Esophagus muscularis mucosa (tissue), 3 donors: ENCODE measurements at regions not wholly inside any gene's neighbourhood (a gene's known extent, or its start where the extent isn't known, plus 50 kb on each side); places are given as distances from the start of the nearest gene placed in this dataset.

ENCODE experiments used
- CTCF ChIP-seq, 3 experiments: fragments of 200-600 bp in 2 of 3; fragments of 450-650 bp in 1 of 3; sonication (generic) in 2 of 3; IDR thresholded peaks; one replicate each; pipeline ENCODE4 v1.5.1; 2017 to 2019; ENCODE audit warnings: antibody characterized with exemption in 3 of 3, mild to moderate bottlenecking in 2 of 3, moderate library complexity in 1 of 3
- POLR2A ChIP-seq: fragments of 450-650 bp; IDR thresholded peaks from one replicate; pipeline ENCODE4 v1.6.1; 2017; ENCODE audit warnings: antibody characterized with exemption, moderate library complexity, mild to moderate bottlenecking, low read depth
- POLR2AphosphoS5 ChIP-seq, 2 donors: sonication (generic); formaldehyde crosslinking; IDR thresholded peaks; one replicate each; pipeline ENCODE4 v1.6.1; 2017; ENCODE audit warnings: antibody characterized with exemption in 2 of 2

- TF ChIP-seq CTCF (IDR thresholded peaks at IDR 0.05) (no peak), POLR2AphosphoS5 (IDR thresholded peaks at IDR 0.05) (no peak), POLR2A (no peak)
Measured at GRCh38 chr1:37360011-37360410, 114.4 kb upstream of the ZC3H12A start.
